Endothelial cell of umbilical vein (primary cell): ENCODE measurements at regions not wholly inside any gene's neighbourhood (a gene's known extent, or its start where the extent isn't known, plus 50 kb on each side); places are given as distances from the start of the nearest gene placed in this dataset.

Experiments used
- BruUV-seq: library from RNA; stranded (reverse); fragments of 400-500 nt; replicated peaks from 2 replicates; lab custom pipeline; 2021; lab: Mats Ljungman, UMichigan
- CTCF ChIA-PET: fragments of 300-600, 350-600 bp; sonication (Branson Sonifier 250); formaldehyde crosslinking; loops from one replicate; lab custom pipeline; 2021; ENCODE audit warnings: antibody characterized with exemption, inconsistent platforms; lab: Charles Lee
- POLR2A ChIA-PET: fragments of 300-600, 350-600 bp; sonication (Branson Sonifier 250); formaldehyde crosslinking; loops from one replicate; lab custom pipeline; 2021; ENCODE audit warnings: antibody characterized with exemption, inconsistent platforms; lab: Charles Lee
- DNase-seq: peaks from one replicate; pipeline ENCODE4 v3.0.0-alpha.2; 2011; ENCODE audit warnings: low read depth, low spot score
- FAIRE-seq: peaks from 2 replicates; lab custom pipeline; 2011; peaks lifted over from hg19 to GRCh38; lab: Jason Lieb, UNC
- H2AFZ ChIP-seq: 2 replicates; pipeline ENCODE4 v1.6.0; 2012; ENCODE audit warnings: low read depth, low read length, control low read depth, inconsistent platforms
- H3K27ac ChIP-seq: 2 replicates; pipeline ENCODE4 v1.5.1; 2011; ENCODE audit warnings: low read depth, mild to moderate bottlenecking, control low read depth, low read length, moderate library complexity; ENCODE audit not compliant: insufficient read depth
- H3K27me3 ChIP-seq, 2 experiments: 2 replicates each; pipeline versions ENCODE4 v1.6.0 to v1.6.1; 2011; ENCODE audit warnings: low read length in 2 of 2, mixed read lengths in 1 of 2; ENCODE audit not compliant: control insufficient read depth in 2 of 2, insufficient read depth in 2 of 2
- H3K36me3 ChIP-seq, 2 experiments: 2 replicates in 1 of 2; 3 replicates in 1 of 2; pipeline ENCODE4 v1.5.1; 2011; ENCODE audit warnings: low read length in 2 of 2, mild to moderate bottlenecking in 1 of 2, moderate library complexity in 1 of 2; ENCODE audit not compliant: control insufficient read depth in 2 of 2, insufficient read depth in 2 of 2; ENCODE audit errors: extremely low read depth in 1 of 2
- H3K4me1 ChIP-seq: 3 replicates; pipeline ENCODE4 v1.5.1; 2011; ENCODE audit warnings: mild to moderate bottlenecking, low read length; ENCODE audit not compliant: control insufficient read depth, insufficient read depth; ENCODE audit errors: extremely low read depth
- H3K4me2 ChIP-seq: 2 replicates; pipeline ENCODE4 v1.6.1; 2011; ENCODE audit warnings: low read length, control low read depth, mixed read lengths; ENCODE audit not compliant: insufficient read depth
- H3K4me3 ChIP-seq, 3 experiments: fragments of 200-600 bp in 1 of 3; sonication (generic), shearing (Covaris generic) in 1 of 3; replicated peaks in 1 of 3; 2 replicates each; pipeline ENCODE4 v1.5.1; 2011 to 2016; ENCODE audit warnings: control low read depth in 3 of 3, low read length in 3 of 3, mild to moderate bottlenecking in 2 of 3, inconsistent platforms in 1 of 3, low read depth in 1 of 3, moderate library complexity in 1 of 3; ENCODE audit not compliant: insufficient read depth in 1 of 3
- H3K79me2 ChIP-seq: 2 replicates; pipeline ENCODE4 v1.6.0; 2012; ENCODE audit warnings: low read length, inconsistent platforms; ENCODE audit not compliant: control insufficient read depth, insufficient read depth
- H3K9ac ChIP-seq: replicated peaks from 2 replicates; pipeline ENCODE3; 2011; ENCODE audit warnings: low read length, control low read depth; ENCODE audit not compliant: insufficient read depth; ENCODE audit errors: extremely low read depth
- H3K9me1 ChIP-seq: replicated peaks from 3 replicates; pipeline ENCODE4 v1.6.0; 2011; ENCODE audit warnings: mild to moderate bottlenecking, low read length; ENCODE audit not compliant: control insufficient read depth, insufficient read depth; ENCODE audit errors: extremely low read depth
- H3K9me3 ChIP-seq: replicated peaks from 2 replicates; pipeline ENCODE4 v1.5.1; 2012; ENCODE audit warnings: low read length, inconsistent platforms; ENCODE audit not compliant: control insufficient read depth, insufficient read depth
- H4K20me1 ChIP-seq: replicated peaks from 2 replicates; pipeline ENCODE3; 2011; ENCODE audit warnings: mild to moderate bottlenecking, low read length; ENCODE audit not compliant: control insufficient read depth, insufficient read depth; ENCODE audit errors: extremely low read depth
- CTCF ChIP-seq, 2 donors: IDR thresholded peaks; 1 replicate in 1 of 2; 2 replicates in 1 of 2; pipeline ENCODE4 v1.5.1; 2011; ENCODE audit warnings: low read length in 2 of 2, mild to moderate bottlenecking in 2 of 2, moderate library complexity in 2 of 2, control low read depth in 1 of 2, inconsistent platforms in 1 of 2, low read depth in 1 of 2; ENCODE audit not compliant: insufficient read depth in 1 of 2; ENCODE audit errors: extremely low read depth in 1 of 2
- EZH2 ChIP-seq: IDR thresholded peaks from 2 replicates; pipeline ENCODE4 v1.6.1; 2012; ENCODE audit warnings: borderline replicate concordance, low read depth, mild to moderate bottlenecking, moderate library complexity, low read length, inconsistent platforms; ENCODE audit not compliant: severe bottlenecking
- FOS ChIP-seq: IDR thresholded peaks from 2 replicates; pipeline ENCODE4 v1.6.1; 2011; ENCODE audit warnings: mild to moderate bottlenecking, low read length, moderate library complexity, borderline replicate concordance; ENCODE audit not compliant: insufficient read depth
- GATA2 ChIP-seq: IDR thresholded peaks from 2 replicates; pipeline ENCODE4 v1.7.0; 2011; ENCODE audit warnings: low read depth, mild to moderate bottlenecking, moderate library complexity, mixed read lengths, low read length; ENCODE audit not compliant: insufficient read length, insufficient read depth
- JUN ChIP-seq: IDR thresholded peaks from 2 replicates; pipeline ENCODE4 v1.6.1; 2011; ENCODE audit warnings: borderline replicate concordance, low read depth; ENCODE audit not compliant: insufficient read length, insufficient read depth
- MYC ChIP-seq: IDR thresholded peaks from one replicate; pipeline ENCODE4 v1.6.1; 2011; ENCODE audit warnings: mild to moderate bottlenecking, low read depth, low read length
- POLR2A ChIP-seq: IDR thresholded peaks from 2 replicates; pipeline ENCODE4 v1.6.1; 2012; ENCODE audit warnings: low read depth, mild to moderate bottlenecking, control low read depth, low read length
- POLR2AphosphoS5 ChIP-seq: IDR thresholded peaks from 2 replicates; pipeline ENCODE4 v1.6.1; 2012; ENCODE audit warnings: low read depth, mild to moderate bottlenecking, control low read depth, low read length, moderate library complexity; ENCODE audit not compliant: insufficient read depth
- dilution Hi-C: fragments of 300-500 bp; cut with MboI; formaldehyde crosslinking; loops from one replicate; pipeline ENCODE4 v1.15.0; 2019; ENCODE audit warnings: low sequenced_read_pairs; ENCODE audit not compliant: extremely low pct_ligation_motif_present
- intact Hi-C: fragments of 100-400 bp; cut with micrococcal nuclease; formaldehyde crosslinking; loops from one replicate; pipeline ENCODE4 v1.10.0; 2022
- TF ChIP-seq, protein P1 (sequence below): IDR thresholded peaks from 2 replicates; pipeline ENCODE4 v1.6.1; 2011; ENCODE audit not compliant: insufficient read depth, insufficient read length

GRCh38 chr3:499001-499761 lies 302.6 kb downstream of the CHL1 start:
- H3K27ac ChIP-seq, result no peak overlapping the region
- H3K4me1 ChIP-seq, result no peaks in the 10 kb centered on the region
- H2AFZ ChIP-seq, result no peak overlapping the region
- no peak overlapping the region for H3K4me3 ChIP-seq
- FAIRE-seq (no peak), DNase-seq (no peak)
- intact Hi-C loops (no loop called here), dilution Hi-C loops (no loop called here)
- no peak overlapping the region for H3K4me2 ChIP-seq
- ChIA-PET POLR2A (no interaction called here), CTCF (no interaction called here)
- H3K27me3 ChIP-seq, result no peaks in the 10 kb centered on the region
- H3K9me1 ChIP-seq, result no peaks in the 10 kb centered on the region
- H3K36me3 ChIP-seq, result no peaks in the 10 kb centered on the region
- no peak overlapping the region for H3K9ac ChIP-seq
- no TSS peak for BruUV-seq
- H3K9me3 ChIP-seq, result peaks cover 4% of the 10 kb centered on the region
- H3K79me2 ChIP-seq, result no peaks in the 10 kb centered on the region
- TF ChIP-seq EZH2 (no peak), POLR2AphosphoS5 (no peak), FOS (no peak), MYC (no peak), GATA2 (no peak), POLR2A (no peak), JUN (no peak), CTCF (IDR thresholded peaks at IDR 0.05; ENCODE audit: extremely low read depth in 1 of 2, insufficient read depth in 1 of 2, low read depth in 1 of 2, low read length in 2 of 2) (no peak)
- TF ChIP-seq, protein P1, sequence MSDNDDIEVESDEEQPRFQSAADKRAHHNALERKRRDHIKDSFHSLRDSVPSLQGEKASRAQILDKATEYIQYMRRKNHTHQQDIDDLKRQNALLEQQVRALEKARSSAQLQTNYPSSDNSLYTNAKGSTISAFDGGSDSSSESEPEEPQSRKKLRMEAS, result no peak
- no peaks in the 10 kb centered on the region for H4K20me1 ChIP-seq
